GM13977 (cell line): ENCODE measurements at regions not wholly inside any gene's neighbourhood (a gene's known extent, or its start where the extent isn't known, plus 50 kb on each side); places are given as distances from the start of the nearest gene placed in this dataset.

Experiments
- DNase-seq: peaks from one replicate; pipeline ENCODE4 v3.0.0; 2012; ENCODE audit warnings: low spot score
- CTCF ChIP-seq: IDR thresholded peaks from 2 replicates; pipeline ENCODE4 v1.5.1; 2012; ENCODE audit warnings: mild to moderate bottlenecking, control low read depth; ENCODE audit not compliant: insufficient read depth; ENCODE audit errors: extremely low read depth, missing control alignments
- in situ Hi-C: fragments of 300-500 bp; cut with MboI; formaldehyde crosslinking; loops from one replicate; pipeline ENCODE4 v1.12.0; 2022; ENCODE audit warnings: low sequenced_read_pairs, low pct_unique_long_range_greater_than_20kb, mixed read lengths, inconsistent platforms; ENCODE audit not compliant: unreplicated experiment

DNA sequence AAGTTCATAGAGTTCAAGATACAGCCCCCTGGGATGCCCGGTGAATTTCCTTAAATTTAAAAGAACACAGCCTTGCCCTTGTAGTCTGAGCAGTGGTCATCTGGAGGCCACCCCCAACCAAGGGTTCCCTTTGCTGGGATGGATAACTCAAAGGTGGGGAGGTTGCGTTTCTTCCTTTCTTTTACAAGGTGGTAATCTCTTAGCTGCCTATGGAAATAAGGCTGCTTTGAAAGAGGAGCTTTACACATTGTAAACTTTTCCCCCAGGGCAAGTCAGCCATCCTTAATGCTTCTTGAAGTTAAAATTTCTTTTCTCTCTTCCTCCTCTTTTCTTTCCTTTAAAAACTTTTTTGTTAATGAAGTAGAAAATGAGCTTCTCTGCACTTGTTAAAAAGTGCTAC is 71.2 kb upstream of the PRDM1 start:
- in situ Hi-C loops: no loop called here
- no peak for DNase-seq
- no peak for TF ChIP-seq CTCF

DNA sequence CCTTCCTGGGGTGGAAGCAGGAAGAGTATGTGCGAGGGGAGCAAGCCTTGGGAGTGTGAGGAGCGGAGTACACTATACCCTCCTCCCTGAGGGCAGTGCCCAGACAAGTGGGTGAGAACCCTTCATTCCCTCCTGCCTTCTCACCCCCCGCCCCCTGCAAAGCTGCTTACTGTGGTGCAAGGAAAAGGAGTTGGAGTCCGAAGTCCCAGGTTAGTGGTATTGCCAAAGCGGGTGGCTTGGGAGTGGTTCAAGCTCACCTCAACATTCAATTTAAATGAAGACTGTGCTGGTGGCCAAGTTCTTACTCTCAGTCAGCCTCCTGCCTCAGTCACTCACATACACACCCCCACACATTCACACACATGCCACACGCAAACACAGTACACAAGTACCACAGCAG is 74.7 kb upstream of the PRDM1 start:
- no peak for TF ChIP-seq CTCF
- no peak for DNase-seq
- in situ Hi-C loops: no loop called here

- in situ Hi-C loops: no loop called here
- no peak for DNase-seq
- TF ChIP-seq CTCF: no peak
These were observed 80.2 kb upstream of the PRDM1 start for GRCh38 chr6:106005954-106006353.

DNA sequence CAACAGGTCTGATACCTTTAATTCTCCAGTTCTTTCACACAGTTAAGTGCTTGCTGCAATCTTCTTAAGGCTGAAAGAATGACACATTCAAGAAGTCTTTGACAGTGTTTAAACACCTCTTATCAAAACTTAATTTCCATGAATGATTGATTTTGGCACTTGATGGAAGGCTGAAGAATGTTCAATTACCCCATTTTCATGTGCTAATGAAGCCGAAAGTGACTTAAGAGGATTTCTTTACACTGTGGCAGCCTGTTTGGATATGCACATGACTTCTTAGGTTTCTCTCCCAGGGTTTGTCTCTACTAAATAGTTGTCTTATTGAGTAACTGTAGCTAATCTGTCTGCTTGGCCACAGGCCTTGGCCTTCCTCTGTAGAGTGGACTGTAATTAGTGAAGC is 81.1 kb upstream of the PRDM1 start:
- in situ Hi-C loops: no loop called here
- no peak for TF ChIP-seq CTCF
- no peak for DNase-seq

DNA sequence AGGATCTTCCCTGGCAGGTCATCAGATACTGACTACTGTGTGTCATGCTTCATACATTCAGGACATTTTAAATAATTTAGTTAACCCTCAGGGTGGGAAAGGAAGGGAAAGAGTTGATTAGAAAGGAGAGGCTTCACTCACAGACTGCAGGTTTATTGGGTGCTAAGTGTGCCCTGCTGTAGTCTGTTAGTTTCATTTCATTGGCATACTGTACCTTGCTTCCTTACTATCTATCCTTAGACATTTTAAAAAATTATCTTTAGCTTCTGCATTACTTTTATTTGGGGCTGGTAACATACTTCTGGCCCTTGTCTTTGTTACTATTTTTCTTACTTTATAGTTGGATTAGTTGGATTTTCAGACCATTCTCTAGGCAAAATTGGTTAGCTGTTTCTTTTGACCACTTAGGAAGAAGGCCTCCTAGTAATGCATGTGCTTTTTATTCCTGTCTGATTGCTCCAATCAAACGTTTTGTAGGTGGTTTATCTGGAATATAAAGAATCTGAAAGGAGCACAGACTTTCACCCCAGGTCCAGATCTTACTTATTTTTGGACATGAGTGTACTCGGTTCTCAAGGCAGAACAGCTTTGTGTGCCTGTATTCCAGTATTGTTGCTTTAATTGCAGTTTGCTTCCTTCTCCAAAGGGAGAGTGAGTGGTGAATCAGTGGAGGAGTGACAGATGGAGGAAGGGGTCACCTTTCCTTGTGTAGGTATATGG is 82.7 kb upstream of the PRDM1 start:
- no peak for DNase-seq
- in situ Hi-C loops: no loop called here
- no peak for TF ChIP-seq CTCF

- DNase-seq: no peak
- no peak for TF ChIP-seq CTCF
- in situ Hi-C loops: no loop called here
These were observed 84.1 kb upstream of the PRDM1 start for GRCh38 chr6:106002005-106002404.
